ENCODE measurements at regions not wholly inside any gene's neighbourhood (a gene's known extent, or its start where the extent isn't known, plus 50 kb on each side); places are given as distances from the start of the nearest gene placed in this dataset.
"Not testable (repeated sequence)": the region's sequence is repeated elsewhere in the genome, so short reads cannot be mapped to it uniquely, and the experiment has no call there.

- Histone ChIP-seq H4K20me1 (ENCODE audit: insufficient read depth, low read length) (no peaks in the 10 kb centered on the region), H3K36me3 (replicated peaks; ENCODE audit: insufficient read depth, low read length) (no peaks in the 10 kb centered on the region), H3K9me2 (replicated peaks; ENCODE audit: insufficient read depth, low read length) (no peaks in the 10 kb centered on the region), H2AFZ (ENCODE audit: low read length) (no peak overlapping the region), H3F3A (ENCODE audit: insufficient read depth, low read length) (no peaks in the 10 kb centered on the region), H3K4me2 (ENCODE audit: low read depth, low read length) (no peak overlapping the region), H3K4me3 (ENCODE audit: low read length) (no peak overlapping the region), H3K9me3 (replicated peaks; ENCODE audit: insufficient read depth, low read length) (no peaks in the 10 kb centered on the region), H3K9ac (ENCODE audit: low read length) (no peak overlapping the region), H3K27me3 (replicated peaks; ENCODE audit: insufficient read depth, low read length) (no peaks in the 10 kb centered on the region), H3K79me2 (ENCODE audit: low read length) (no peaks in the 10 kb centered on the region), H3K27ac (ENCODE audit: low read length) (no peak overlapping the region), H3K4me1 (ENCODE audit: low read length) (peaks cover 21% of the 10 kb centered on the region)
- DNase-seq: no peak
- TF ChIP-seq EZH2phosphoT487 (IDR thresholded peaks at IDR 0.05; ENCODE audit: low read length) (no peak), EZH2 (optimal IDR thresholded peaks at IDR 0.05; ENCODE audit: low read depth, low read length) (no peak)
- TF ChIP-seq, protein P1, sequence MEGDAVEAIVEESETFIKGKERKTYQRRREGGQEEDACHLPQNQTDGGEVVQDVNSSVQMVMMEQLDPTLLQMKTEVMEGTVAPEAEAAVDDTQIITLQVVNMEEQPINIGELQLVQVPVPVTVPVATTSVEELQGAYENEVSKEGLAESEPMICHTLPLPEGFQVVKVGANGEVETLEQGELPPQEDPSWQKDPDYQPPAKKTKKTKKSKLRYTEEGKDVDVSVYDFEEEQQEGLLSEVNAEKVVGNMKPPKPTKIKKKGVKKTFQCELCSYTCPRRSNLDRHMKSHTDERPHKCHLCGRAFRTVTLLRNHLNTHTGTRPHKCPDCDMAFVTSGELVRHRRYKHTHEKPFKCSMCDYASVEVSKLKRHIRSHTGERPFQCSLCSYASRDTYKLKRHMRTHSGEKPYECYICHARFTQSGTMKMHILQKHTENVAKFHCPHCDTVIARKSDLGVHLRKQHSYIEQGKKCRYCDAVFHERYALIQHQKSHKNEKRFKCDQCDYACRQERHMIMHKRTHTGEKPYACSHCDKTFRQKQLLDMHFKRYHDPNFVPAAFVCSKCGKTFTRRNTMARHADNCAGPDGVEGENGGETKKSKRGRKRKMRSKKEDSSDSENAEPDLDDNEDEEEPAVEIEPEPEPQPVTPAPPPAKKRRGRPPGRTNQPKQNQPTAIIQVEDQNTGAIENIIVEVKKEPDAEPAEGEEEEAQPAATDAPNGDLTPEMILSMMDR (IDR thresholded peaks at IDR 0.05; ENCODE audit: low read length): no peak
Observed at GRCh38 chr12:102299731-102300130, 102.1 kb upstream of the PMCH start.

GRCh38 chr12:102298022-102298421, 100.4 kb upstream of the PMCH start:
- no peak overlapping the region for H3K9ac ChIP-seq (ENCODE audit: low read length)
- H3K9me2 ChIP-seq (replicated peaks; ENCODE audit: insufficient read depth, low read length): no peaks in the 10 kb centered on the region
- no peak overlapping the region for H3K4me3 ChIP-seq (ENCODE audit: low read length)
- H3K4me2 ChIP-seq (ENCODE audit: low read depth, low read length): no peak overlapping the region
- peaks cover 17% of the 10 kb centered on the region for H3K4me1 ChIP-seq (ENCODE audit: low read length)
- H3K9me3 ChIP-seq (replicated peaks; ENCODE audit: insufficient read depth, low read length): no peaks in the 10 kb centered on the region
- no peaks in the 10 kb centered on the region for H3K36me3 ChIP-seq (replicated peaks; ENCODE audit: insufficient read depth, low read length)
- no peaks in the 10 kb centered on the region for H3K27me3 ChIP-seq (replicated peaks; ENCODE audit: insufficient read depth, low read length)
- H3K79me2 ChIP-seq (ENCODE audit: low read length): no peaks in the 10 kb centered on the region
- H2AFZ ChIP-seq (ENCODE audit: low read length): no peak overlapping the region
- no peak for TF ChIP-seq EZH2phosphoT487 (IDR thresholded peaks at IDR 0.05; ENCODE audit: low read length)
- no peak overlapping the region for H3K27ac ChIP-seq (ENCODE audit: low read length)
- no peak for DNase-seq
- H4K20me1 ChIP-seq (ENCODE audit: insufficient read depth, low read length): no peaks in the 10 kb centered on the region
- no peaks in the 10 kb centered on the region for H3F3A ChIP-seq (ENCODE audit: insufficient read depth, low read length)

GRCh38 chr12:102297412-102297811, 99.8 kb upstream of the PMCH start:
- Histone ChIP-seq H2AFZ (ENCODE audit: low read length) (no peak overlapping the region), H3F3A (ENCODE audit: insufficient read depth, low read length) (no peaks in the 10 kb centered on the region), H3K9me3 (replicated peaks; ENCODE audit: insufficient read depth, low read length) (no peaks in the 10 kb centered on the region), H3K4me3 (ENCODE audit: low read length) (no peak overlapping the region), H4K20me1 (ENCODE audit: insufficient read depth, low read length) (no peaks in the 10 kb centered on the region), H3K4me1 (ENCODE audit: low read length) (peaks cover 10% of the 10 kb centered on the region), H3K27me3 (replicated peaks; ENCODE audit: insufficient read depth, low read length) (no peaks in the 10 kb centered on the region), H3K9ac (ENCODE audit: low read length) (no peak overlapping the region), H3K27ac (ENCODE audit: low read length) (no peak overlapping the region), H3K4me2 (ENCODE audit: low read depth, low read length) (no peak overlapping the region), H3K9me2 (replicated peaks; ENCODE audit: insufficient read depth, low read length) (no peaks in the 10 kb centered on the region), H3K36me3 (replicated peaks; ENCODE audit: insufficient read depth, low read length) (no peaks in the 10 kb centered on the region), H3K79me2 (ENCODE audit: low read length) (no peaks in the 10 kb centered on the region)
- no peak for DNase-seq
- TF ChIP-seq EZH2 (optimal IDR thresholded peaks at IDR 0.05; ENCODE audit: low read depth, low read length) (no peak), EZH2phosphoT487 (IDR thresholded peaks at IDR 0.05; ENCODE audit: low read length) (no peak)
- TF ChIP-seq, protein P1 (IDR thresholded peaks at IDR 0.05; ENCODE audit: low read length): no peak

DNA sequence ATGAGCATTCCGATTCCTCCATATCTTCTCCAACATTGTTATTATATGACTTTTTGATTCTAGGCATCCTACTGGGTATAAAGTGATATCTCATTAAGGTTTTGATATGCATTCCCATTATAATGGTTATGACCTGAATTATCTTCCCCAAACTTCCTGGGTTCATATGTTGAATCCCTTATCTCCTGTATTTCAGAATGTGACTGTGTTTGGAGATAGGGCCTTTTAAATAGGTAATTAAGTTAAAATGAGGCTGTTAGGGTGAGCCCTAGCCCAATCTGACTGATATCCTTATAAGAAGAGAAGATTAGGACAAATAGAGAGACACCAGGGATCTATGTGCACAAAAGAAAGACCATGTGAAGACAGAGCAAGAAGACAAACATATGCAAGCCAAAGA, 96.9 kb upstream of the PMCH start:
- no peak overlapping the region for H3K4me3 ChIP-seq (ENCODE audit: low read length)
- H3K4me1 ChIP-seq (ENCODE audit: low read length): no peaks in the 10 kb centered on the region
- H3K9me2 ChIP-seq (replicated peaks; ENCODE audit: insufficient read depth, low read length): no peaks in the 10 kb centered on the region
- no peak for DNase-seq
- H3K9me3 ChIP-seq (replicated peaks; ENCODE audit: insufficient read depth, low read length): no peaks in the 10 kb centered on the region
- H3K27me3 ChIP-seq (replicated peaks; ENCODE audit: insufficient read depth, low read length): no peaks in the 10 kb centered on the region
- H3K27ac ChIP-seq (ENCODE audit: low read length): no peak overlapping the region
- H3K36me3 ChIP-seq (replicated peaks; ENCODE audit: insufficient read depth, low read length): no peaks in the 10 kb centered on the region
- TF ChIP-seq EZH2phosphoT487 (IDR thresholded peaks at IDR 0.05; ENCODE audit: low read length) (no peak), EZH2 (optimal IDR thresholded peaks at IDR 0.05; ENCODE audit: low read depth, low read length) (no peak)
- TF ChIP-seq, protein P1 (IDR thresholded peaks at IDR 0.05; ENCODE audit: low read length): no peak
- H3K79me2 ChIP-seq (ENCODE audit: low read length): no peaks in the 10 kb centered on the region
- H2AFZ ChIP-seq (ENCODE audit: low read length): no peak overlapping the region
- H3F3A ChIP-seq (ENCODE audit: insufficient read depth, low read length): no peaks in the 10 kb centered on the region
- no peak overlapping the region for H3K4me2 ChIP-seq (ENCODE audit: low read depth, low read length)
- H4K20me1 ChIP-seq (ENCODE audit: insufficient read depth, low read length): no peaks in the 10 kb centered on the region
- H3K9ac ChIP-seq (ENCODE audit: low read length): no peak overlapping the region

DNA sequence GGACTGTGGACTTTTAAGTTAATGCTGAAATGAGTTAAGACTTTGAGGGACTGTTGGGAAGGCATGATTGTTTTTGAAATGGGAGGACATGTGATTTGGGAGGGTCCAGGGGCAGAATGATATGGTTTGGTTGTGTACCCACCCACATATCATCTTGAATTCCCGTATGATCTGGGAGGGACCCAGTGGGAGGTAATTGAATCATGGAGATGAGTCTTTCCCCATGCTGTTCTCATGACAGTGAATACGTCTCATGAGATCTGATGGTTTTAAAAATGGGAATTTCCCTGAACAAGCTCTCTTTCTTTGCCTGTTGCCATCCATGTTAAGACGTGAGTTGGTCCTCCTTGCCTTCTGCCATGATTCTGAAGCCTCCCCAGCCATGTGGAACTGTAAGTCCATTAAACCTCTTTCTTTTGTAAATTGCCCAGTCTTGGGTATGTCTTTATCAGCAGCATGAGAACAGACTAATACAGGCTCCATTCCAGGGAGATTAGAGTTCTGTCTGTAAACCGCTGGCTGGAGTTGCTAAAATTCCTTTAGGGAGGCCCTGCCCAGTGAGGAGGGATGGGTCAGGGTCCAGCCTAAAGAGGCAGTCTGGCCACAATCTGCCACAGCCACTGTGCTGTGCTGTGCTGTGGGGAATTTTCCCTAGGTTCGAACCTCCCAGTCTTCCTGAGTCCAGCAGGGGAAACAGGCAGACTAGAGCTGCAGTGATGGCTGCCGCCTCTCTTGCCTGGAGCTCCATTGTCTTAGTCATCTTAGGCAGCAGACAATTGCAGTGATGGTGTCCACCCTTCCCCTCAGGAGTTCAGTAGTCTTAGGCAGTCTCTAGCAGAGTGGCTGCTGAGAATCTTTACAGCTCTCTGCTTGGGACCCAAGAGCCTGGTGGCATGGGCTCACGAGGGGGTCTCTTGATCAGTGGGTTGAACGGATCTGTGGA, 94.1 kb upstream of the PMCH start:
- H3K4me2 ChIP-seq (ENCODE audit: low read depth, low read length); H3K27me3 ChIP-seq (replicated peaks; ENCODE audit: insufficient read depth, low read length); H3K4me1 ChIP-seq (ENCODE audit: low read length); H3K9ac ChIP-seq (ENCODE audit: low read length); H3K79me2 ChIP-seq (ENCODE audit: low read length); H4K20me1 ChIP-seq (ENCODE audit: insufficient read depth, low read length); H3K9me3 ChIP-seq (replicated peaks; ENCODE audit: insufficient read depth, low read length); H2AFZ ChIP-seq (ENCODE audit: low read length); H3K9me2 ChIP-seq (replicated peaks; ENCODE audit: insufficient read depth, low read length); DNase-seq; H3K27ac ChIP-seq (ENCODE audit: low read length); H3F3A ChIP-seq (ENCODE audit: insufficient read depth, low read length); H3K36me3 ChIP-seq (replicated peaks; ENCODE audit: insufficient read depth, low read length); H3K4me3 ChIP-seq (ENCODE audit: low read length): not testable (repeated sequence)
